ENCODE measurements at regions not wholly inside any gene's neighbourhood (a gene's known extent, or its start where the extent isn't known, plus 50 kb on each side); places are given as distances from the start of the nearest gene placed in this dataset.

DNA sequence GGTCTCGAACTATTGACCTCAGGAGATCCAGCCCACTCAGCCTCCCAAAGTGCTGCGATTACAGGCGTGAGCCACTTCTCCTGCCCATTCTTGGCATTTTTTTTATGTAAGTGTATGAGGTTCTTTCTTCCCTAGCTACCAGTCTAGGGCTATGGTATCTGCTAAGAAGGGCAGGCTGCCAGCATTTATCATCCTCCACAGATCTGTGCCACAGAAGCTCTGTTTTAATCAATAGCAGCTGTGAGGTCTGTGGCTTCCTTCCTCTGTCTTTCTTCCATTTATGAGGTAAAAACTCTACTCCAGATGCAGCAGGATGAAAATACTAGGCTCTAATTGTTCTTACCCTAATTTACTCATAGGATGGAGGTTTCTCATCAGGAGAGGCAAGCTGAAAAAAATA, 1382.4 kb upstream of the ADGRB3 start:
- TF ChIP-seq, protein P1, sequence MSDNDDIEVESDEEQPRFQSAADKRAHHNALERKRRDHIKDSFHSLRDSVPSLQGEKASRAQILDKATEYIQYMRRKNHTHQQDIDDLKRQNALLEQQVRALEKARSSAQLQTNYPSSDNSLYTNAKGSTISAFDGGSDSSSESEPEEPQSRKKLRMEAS (IDR thresholded peaks at IDR 0.05; ENCODE audit: insufficient read depth, insufficient read length) = no peak
- TF ChIP-seq FOS (IDR thresholded peaks at IDR 0.05; ENCODE audit: borderline replicate concordance, insufficient read depth, low read length) = no peak
- no peak for TF ChIP-seq POLR2AphosphoS5 (IDR thresholded peaks at IDR 0.05; ENCODE audit: insufficient read depth, low read depth, low read length)
- TF ChIP-seq, protein P2, sequence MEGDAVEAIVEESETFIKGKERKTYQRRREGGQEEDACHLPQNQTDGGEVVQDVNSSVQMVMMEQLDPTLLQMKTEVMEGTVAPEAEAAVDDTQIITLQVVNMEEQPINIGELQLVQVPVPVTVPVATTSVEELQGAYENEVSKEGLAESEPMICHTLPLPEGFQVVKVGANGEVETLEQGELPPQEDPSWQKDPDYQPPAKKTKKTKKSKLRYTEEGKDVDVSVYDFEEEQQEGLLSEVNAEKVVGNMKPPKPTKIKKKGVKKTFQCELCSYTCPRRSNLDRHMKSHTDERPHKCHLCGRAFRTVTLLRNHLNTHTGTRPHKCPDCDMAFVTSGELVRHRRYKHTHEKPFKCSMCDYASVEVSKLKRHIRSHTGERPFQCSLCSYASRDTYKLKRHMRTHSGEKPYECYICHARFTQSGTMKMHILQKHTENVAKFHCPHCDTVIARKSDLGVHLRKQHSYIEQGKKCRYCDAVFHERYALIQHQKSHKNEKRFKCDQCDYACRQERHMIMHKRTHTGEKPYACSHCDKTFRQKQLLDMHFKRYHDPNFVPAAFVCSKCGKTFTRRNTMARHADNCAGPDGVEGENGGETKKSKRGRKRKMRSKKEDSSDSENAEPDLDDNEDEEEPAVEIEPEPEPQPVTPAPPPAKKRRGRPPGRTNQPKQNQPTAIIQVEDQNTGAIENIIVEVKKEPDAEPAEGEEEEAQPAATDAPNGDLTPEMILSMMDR (IDR thresholded peaks at IDR 0.05; ENCODE audit: extremely low read depth in 1 of 2, insufficient read depth in 1 of 2, low read depth in 1 of 2, low read length in 2 of 2) = no peak
- no peak for TF ChIP-seq EZH2 (IDR thresholded peaks at IDR 0.05; ENCODE audit: borderline replicate concordance, low read depth, low read length, severe bottlenecking)

All from endothelial cell of umbilical vein (primary cell).